DND-41 (cell line): ENCODE measurements at regions not wholly inside any gene's neighbourhood (a gene's known extent, or its start where the extent isn't known, plus 50 kb on each side); places are given as distances from the start of the nearest gene placed in this dataset.

Source experiments
- ATAC-seq: fragments of 200-7000 bp; cut with Tn5 transposase; 3 replicates; pipeline ENCODE4 v1.9.1; 2021; ENCODE audit warnings: low read depth; ENCODE audit not compliant: insufficient read depth
- DNase-seq: peaks from one replicate; pipeline ENCODE4 v3.0.0-alpha.2; 2020
- H2AFZ ChIP-seq: 2 replicates; pipeline ENCODE4 v1.6.0; 2012; ENCODE audit warnings: low read depth, low read length
- H3K27ac ChIP-seq: 2 replicates; pipeline ENCODE4 v1.5.1; 2012; ENCODE audit warnings: low read length, inconsistent platforms
- H3K27me3 ChIP-seq: fragments of 200-600 bp; sonication (generic); 2 replicates; pipeline ENCODE4 v1.6.0; 2012; ENCODE audit warnings: low read length, mild to moderate bottlenecking, inconsistent platforms; ENCODE audit not compliant: insufficient read depth, poor library complexity
- H3K36me3 ChIP-seq: 2 replicates; pipeline ENCODE4 v1.5.1; 2012; ENCODE audit warnings: low read length, inconsistent platforms; ENCODE audit not compliant: insufficient read depth
- H3K4me1 ChIP-seq: 2 replicates; pipeline ENCODE4 v1.5.1; 2012; ENCODE audit warnings: mild to moderate bottlenecking, low read length; ENCODE audit not compliant: insufficient read depth
- H3K4me2 ChIP-seq: 2 replicates; pipeline ENCODE4 v1.6.0; 2012; ENCODE audit warnings: mild to moderate bottlenecking, moderate library complexity, low read length, inconsistent platforms; ENCODE audit not compliant: insufficient read depth
- H3K4me3 ChIP-seq, 2 experiments: fragments of 200-600 bp in 1 of 2; shearing (Covaris generic) in 1 of 2; 2 replicates each; pipeline ENCODE4 v1.5.1; 2012 to 2016; ENCODE audit warnings: inconsistent platforms in 2 of 2, low read length in 2 of 2, mild to moderate bottlenecking in 2 of 2, low read depth in 1 of 2, moderate library complexity in 1 of 2
- H3K79me2 ChIP-seq: 2 replicates; pipeline ENCODE4 v1.6.0; 2012; ENCODE audit warnings: low read length, inconsistent platforms; ENCODE audit not compliant: insufficient read depth
- H3K9ac ChIP-seq: 2 replicates; pipeline ENCODE4 v1.6.0; 2012; ENCODE audit warnings: low read depth, mild to moderate bottlenecking, inconsistent platforms, low read length, moderate library complexity
- H3K9me3 ChIP-seq: 2 replicates; pipeline ENCODE4 v1.5.1; 2012; ENCODE audit warnings: low read length, moderate library complexity, mild to moderate bottlenecking, inconsistent platforms; ENCODE audit not compliant: insufficient read depth, severe bottlenecking
- H4K20me1 ChIP-seq: 2 replicates; pipeline ENCODE4 v1.6.0; 2012; ENCODE audit warnings: low read length; ENCODE audit not compliant: insufficient read depth
- EZH2 ChIP-seq: IDR thresholded peaks from 3 replicates; pipeline ENCODE4 v1.6.1; 2012; ENCODE audit warnings: borderline replicate concordance, low read depth, mild to moderate bottlenecking, moderate library complexity, low read length, inconsistent platforms; ENCODE audit not compliant: severe bottlenecking
- TF ChIP-seq, protein P1 (sequence below): IDR thresholded peaks from 2 replicates; pipeline ENCODE4 v1.5.1; 2012; ENCODE audit warnings: borderline replicate concordance, low read length, moderate library complexity, mild to moderate bottlenecking; ENCODE audit not compliant: poor library complexity, severe bottlenecking; ENCODE audit errors: extremely low read depth

GRCh38 chr18:34431042-34431441 lies 206.3 kb upstream of the NOL4 start:
- H4K20me1 ChIP-seq: no peaks in the 10 kb centered on the region
- ATAC-seq: no peak
- no peak overlapping the region for H3K4me3 ChIP-seq
- TF ChIP-seq EZH2: no peak
- TF ChIP-seq, protein P1, sequence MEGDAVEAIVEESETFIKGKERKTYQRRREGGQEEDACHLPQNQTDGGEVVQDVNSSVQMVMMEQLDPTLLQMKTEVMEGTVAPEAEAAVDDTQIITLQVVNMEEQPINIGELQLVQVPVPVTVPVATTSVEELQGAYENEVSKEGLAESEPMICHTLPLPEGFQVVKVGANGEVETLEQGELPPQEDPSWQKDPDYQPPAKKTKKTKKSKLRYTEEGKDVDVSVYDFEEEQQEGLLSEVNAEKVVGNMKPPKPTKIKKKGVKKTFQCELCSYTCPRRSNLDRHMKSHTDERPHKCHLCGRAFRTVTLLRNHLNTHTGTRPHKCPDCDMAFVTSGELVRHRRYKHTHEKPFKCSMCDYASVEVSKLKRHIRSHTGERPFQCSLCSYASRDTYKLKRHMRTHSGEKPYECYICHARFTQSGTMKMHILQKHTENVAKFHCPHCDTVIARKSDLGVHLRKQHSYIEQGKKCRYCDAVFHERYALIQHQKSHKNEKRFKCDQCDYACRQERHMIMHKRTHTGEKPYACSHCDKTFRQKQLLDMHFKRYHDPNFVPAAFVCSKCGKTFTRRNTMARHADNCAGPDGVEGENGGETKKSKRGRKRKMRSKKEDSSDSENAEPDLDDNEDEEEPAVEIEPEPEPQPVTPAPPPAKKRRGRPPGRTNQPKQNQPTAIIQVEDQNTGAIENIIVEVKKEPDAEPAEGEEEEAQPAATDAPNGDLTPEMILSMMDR: no peak
- no peaks in the 10 kb centered on the region for H3K36me3 ChIP-seq
- no peak overlapping the region for H3K27ac ChIP-seq
- no peaks in the 10 kb centered on the region for H3K79me2 ChIP-seq
- H3K9me3 ChIP-seq: no peaks in the 10 kb centered on the region
- H2AFZ ChIP-seq: no peak overlapping the region
- H3K4me1 ChIP-seq: no peaks in the 10 kb centered on the region
- DNase-seq: no peak
- H3K27me3 ChIP-seq: no peaks in the 10 kb centered on the region
- no peak overlapping the region for H3K4me2 ChIP-seq
- H3K9ac ChIP-seq: no peak overlapping the region

GRCh38 chr18:34444622-34445021 lies 219.9 kb upstream of the NOL4 start:
- Histone ChIP-seq H3K27ac (no peak overlapping the region), H3K9ac (no peak overlapping the region), H2AFZ (no peak overlapping the region), H3K4me1 (no peaks in the 10 kb centered on the region), H3K79me2 (no peaks in the 10 kb centered on the region), H3K9me3 (no peaks in the 10 kb centered on the region), H3K27me3 (no peaks in the 10 kb centered on the region), H3K36me3 (no peaks in the 10 kb centered on the region), H3K4me2 (no peak overlapping the region), H3K4me3 (no peak overlapping the region), H4K20me1 (no peaks in the 10 kb centered on the region)
- no peak for ATAC-seq
- no peak for TF ChIP-seq EZH2
- TF ChIP-seq, protein P1: no peak
- DNase-seq: no peak

- Histone ChIP-seq H3K27me3 (no peaks in the 10 kb centered on the region), H3K9ac (no peak overlapping the region), H3K4me1 (no peaks in the 10 kb centered on the region), H3K27ac (no peak overlapping the region), H3K4me2 (no peak overlapping the region), H4K20me1 (no peaks in the 10 kb centered on the region), H3K4me3 (no peak overlapping the region), H2AFZ (no peak overlapping the region), H3K9me3 (no peaks in the 10 kb centered on the region), H3K79me2 (no peaks in the 10 kb centered on the region), H3K36me3 (no peaks in the 10 kb centered on the region)
- ATAC-seq (no peak), DNase-seq (no peak)
- no peak for TF ChIP-seq EZH2
- TF ChIP-seq, protein P1: no peak
Measured at GRCh38 chr18:34448662-34449061, 223.9 kb upstream of the NOL4 start.

DNA sequence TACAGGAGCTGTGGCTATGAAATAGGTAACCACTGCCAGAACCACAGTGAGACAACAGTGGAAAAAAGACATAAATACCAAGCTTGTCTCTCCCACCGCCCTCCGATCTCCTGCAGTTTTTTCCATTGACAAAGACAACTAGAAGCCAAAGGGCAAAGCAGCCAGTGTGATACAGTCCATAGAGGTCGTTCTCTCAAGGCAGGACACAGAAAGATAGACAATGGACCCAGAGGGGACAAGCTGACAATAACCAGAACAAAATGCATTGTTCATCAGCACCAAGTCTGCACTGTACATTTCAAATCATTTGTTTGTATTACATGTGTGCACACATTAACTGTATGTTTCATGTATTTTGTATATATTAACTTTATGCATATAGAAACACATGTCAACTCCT lies 233.0 kb upstream of the NOL4 start:
- H4K20me1 ChIP-seq: no peaks in the 10 kb centered on the region
- H3K79me2 ChIP-seq: no peaks in the 10 kb centered on the region
- no peak overlapping the region for H3K4me2 ChIP-seq
- no peak overlapping the region for H3K4me3 ChIP-seq
- no peak overlapping the region for H3K27ac ChIP-seq
- H3K36me3 ChIP-seq: no peaks in the 10 kb centered on the region
- DNase-seq (no peak), ATAC-seq (no peak)
- no peak overlapping the region for H2AFZ ChIP-seq
- no peaks in the 10 kb centered on the region for H3K27me3 ChIP-seq
- H3K4me1 ChIP-seq: no peaks in the 10 kb centered on the region
- TF ChIP-seq EZH2: no peak
- TF ChIP-seq, protein P1: no peak
- H3K9me3 ChIP-seq: no peaks in the 10 kb centered on the region
- H3K9ac ChIP-seq: no peak overlapping the region
